IMR-90 (cell line): ENCODE measurements at regions not wholly inside any gene's neighbourhood (a gene's known extent, or its start where the extent isn't known, plus 50 kb on each side); places are given as distances from the start of the nearest gene placed in this dataset.

Source experiments
- CHD1 ChIP-seq: IDR thresholded peaks from 2 replicates; pipeline ENCODE4 v1.6.1; 2012; ENCODE audit warnings: low read depth, low read length, improper control_type of control experiment
- MAFK ChIP-seq: IDR thresholded peaks from 2 replicates; pipeline ENCODE4 v1.6.1; 2012; ENCODE audit warnings: low read depth, low read length, improper control_type of control experiment
- MAZ ChIP-seq: IDR thresholded peaks from 2 replicates; pipeline ENCODE4 v1.6.1; 2012; ENCODE audit warnings: low read depth, mild to moderate bottlenecking, low read length, improper control_type of control experiment, moderate library complexity, borderline replicate concordance
- MXI1 ChIP-seq: IDR thresholded peaks from 2 replicates; pipeline ENCODE4 v1.6.1; 2012; ENCODE audit warnings: low read depth, mild to moderate bottlenecking, low read length, moderate library complexity, borderline replicate concordance
- RCOR1 ChIP-seq: IDR thresholded peaks from 2 replicates; pipeline ENCODE4 v1.6.1; 2012; ENCODE audit warnings: mild to moderate bottlenecking, low read length, improper control_type of control experiment; ENCODE audit not compliant: insufficient replicate concordance
- RFX5 ChIP-seq: IDR thresholded peaks from 2 replicates; pipeline ENCODE4 v1.8.0; 2012; ENCODE audit warnings: low read depth, mild to moderate bottlenecking, low read length, moderate library complexity
- TF ChIP-seq, protein P1 (sequence below): conservative IDR thresholded peaks from 2 replicates; pipeline ENCODE4 v1.5.1; 2012; ENCODE audit warnings: mild to moderate bottlenecking, low read depth, low read length, improper control_type of control experiment
- TF ChIP-seq, protein P2 (sequence below): fragments of 150-350 bp; IDR thresholded peaks from 2 replicates; pipeline ENCODE4 v1.6.1; 2017; ENCODE audit warnings: mild to moderate bottlenecking, antibody characterized with exemption, low read length, low read depth

DNA sequence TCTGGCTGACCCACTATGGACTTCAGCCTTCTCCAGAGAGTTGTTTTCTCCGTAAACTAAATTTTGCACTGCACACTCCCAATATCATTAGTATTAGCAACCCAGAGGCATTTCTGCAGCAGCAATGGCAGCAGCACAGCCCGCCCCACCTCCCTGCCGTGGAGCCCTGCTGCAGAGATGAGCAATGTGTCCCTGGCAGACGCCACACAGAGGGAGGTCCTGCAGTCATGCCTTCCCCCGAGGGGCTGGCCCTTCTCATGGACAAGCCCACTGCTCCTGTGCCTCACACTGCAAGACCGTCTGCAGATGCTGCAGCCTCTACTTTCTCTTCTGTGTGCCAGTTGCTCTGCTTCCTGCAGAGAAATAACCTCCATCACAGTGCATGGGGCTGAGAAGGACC, 393.4 kb upstream of the MKI67 start:
- TF ChIP-seq, protein P1, sequence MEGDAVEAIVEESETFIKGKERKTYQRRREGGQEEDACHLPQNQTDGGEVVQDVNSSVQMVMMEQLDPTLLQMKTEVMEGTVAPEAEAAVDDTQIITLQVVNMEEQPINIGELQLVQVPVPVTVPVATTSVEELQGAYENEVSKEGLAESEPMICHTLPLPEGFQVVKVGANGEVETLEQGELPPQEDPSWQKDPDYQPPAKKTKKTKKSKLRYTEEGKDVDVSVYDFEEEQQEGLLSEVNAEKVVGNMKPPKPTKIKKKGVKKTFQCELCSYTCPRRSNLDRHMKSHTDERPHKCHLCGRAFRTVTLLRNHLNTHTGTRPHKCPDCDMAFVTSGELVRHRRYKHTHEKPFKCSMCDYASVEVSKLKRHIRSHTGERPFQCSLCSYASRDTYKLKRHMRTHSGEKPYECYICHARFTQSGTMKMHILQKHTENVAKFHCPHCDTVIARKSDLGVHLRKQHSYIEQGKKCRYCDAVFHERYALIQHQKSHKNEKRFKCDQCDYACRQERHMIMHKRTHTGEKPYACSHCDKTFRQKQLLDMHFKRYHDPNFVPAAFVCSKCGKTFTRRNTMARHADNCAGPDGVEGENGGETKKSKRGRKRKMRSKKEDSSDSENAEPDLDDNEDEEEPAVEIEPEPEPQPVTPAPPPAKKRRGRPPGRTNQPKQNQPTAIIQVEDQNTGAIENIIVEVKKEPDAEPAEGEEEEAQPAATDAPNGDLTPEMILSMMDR = no peak
- TF ChIP-seq, protein P2, sequence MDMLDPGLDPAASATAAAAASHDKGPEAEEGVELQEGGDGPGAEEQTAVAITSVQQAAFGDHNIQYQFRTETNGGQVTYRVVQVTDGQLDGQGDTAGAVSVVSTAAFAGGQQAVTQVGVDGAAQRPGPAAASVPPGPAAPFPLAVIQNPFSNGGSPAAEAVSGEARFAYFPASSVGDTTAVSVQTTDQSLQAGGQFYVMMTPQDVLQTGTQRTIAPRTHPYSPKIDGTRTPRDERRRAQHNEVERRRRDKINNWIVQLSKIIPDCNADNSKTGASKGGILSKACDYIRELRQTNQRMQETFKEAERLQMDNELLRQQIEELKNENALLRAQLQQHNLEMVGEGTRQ = no peak
- no peak for TF ChIP-seq MXI1
- TF ChIP-seq MAZ = no peak
- TF ChIP-seq MAFK = no peak
- TF ChIP-seq RFX5 = no peak
- no peak for TF ChIP-seq CHD1
- TF ChIP-seq RCOR1 = no peak
